Head of caudate nucleus (tissue), 42 donors: ENCODE measurements at regions not wholly inside any gene's neighbourhood (a gene's known extent, or its start where the extent isn't known, plus 50 kb on each side); places are given as distances from the start of the nearest gene placed in this dataset.

Experiments used
- DNase-seq, 42 donors: peaks; one replicate each; pipeline versions ENCODE4 v3.0.0 to v3.0.0-alpha.2; 2020 to 2021; ENCODE audit warnings: mixed read lengths in 7 of 42
- intact Hi-C: fragments of 100-400 bp; cut with DNase I; formaldehyde crosslinking; loops from one replicate; pipeline ENCODE4 v1.15.0; 2022

DNA sequence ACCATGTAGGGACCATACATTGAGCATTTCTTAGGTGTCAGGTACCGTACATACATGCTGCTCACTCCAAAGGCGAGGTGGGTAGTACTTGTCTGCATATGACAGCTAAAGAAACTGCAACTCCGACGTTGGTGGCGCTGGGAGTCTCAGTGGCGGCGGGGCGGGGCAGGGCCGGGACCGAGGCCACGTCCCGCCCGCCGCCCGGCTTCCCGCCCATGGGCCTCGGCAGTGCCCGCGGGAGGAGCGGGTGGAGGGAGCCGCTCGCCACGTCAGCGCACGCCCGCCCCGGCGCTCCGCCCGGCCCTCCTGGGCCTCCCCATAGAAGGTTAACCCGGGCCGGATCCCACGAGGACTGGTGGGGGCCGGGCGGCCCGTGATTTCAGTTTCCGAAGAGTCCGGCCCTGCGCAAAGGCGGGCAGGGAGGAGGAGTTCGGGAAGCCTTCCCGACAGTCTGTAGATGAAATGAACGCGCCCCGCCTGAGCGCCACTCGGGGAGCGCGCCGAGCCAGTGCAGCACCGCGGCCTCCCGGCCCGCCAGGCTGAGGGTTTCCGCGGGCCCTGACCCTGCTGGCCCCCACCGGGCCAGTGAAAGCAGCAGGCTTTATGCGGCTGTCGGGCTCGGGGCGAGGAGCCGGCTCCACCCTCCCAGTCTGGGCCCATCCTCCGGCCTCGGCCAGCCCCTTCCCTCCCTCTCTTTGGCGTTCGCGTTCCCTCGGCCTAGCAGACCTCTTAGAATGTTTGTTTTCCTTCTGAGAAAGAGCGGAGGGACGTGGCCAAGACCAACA lies 119.9 kb upstream of the JUN start:
- intact Hi-C loops = loop anchor here (2.0 kb wide), 1 partner anchor 119 kb away; the partner anchor contains the start of gene JUN
- DNase-seq = peak; percentile 71 to 94 (median 86)

DNA sequence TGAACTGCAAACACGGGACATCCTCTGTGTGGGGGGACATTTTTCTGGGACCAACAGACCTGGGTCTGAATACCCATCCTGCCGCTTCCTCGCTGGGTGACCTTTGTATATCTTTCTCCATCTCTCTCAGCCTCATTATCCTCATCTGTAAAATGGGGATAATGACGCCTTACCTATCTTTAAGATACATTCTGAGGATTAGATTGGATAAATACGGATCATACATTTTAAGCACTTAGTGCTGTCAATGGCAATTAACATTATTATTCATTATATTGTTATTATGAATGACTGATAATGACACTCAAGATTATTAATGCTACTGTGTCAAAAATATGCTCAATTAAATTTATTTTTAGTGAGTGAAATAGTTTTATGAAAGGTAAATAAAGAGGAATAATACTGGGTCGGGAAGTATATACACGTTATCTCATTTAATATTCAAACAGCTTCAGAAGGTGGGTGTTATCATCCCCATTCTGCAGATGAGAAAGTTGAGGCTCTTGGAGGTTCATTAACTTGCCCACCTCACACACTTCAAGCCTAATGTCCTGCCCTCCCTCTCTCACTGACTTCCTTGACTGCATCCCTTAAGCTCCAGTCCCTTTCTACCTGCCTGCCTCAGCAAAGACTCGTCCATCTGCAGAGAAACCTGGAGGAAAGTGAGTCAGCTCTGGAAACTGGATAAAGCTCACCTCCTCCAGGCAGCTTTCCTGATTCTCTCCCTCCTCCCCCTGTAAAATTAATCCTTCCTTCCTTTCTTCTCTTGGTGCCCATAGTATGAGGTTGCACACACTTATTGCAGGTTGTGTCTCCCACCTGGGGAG lies 120.7 kb upstream of the JUN start:
- DNase-seq = no peak
- intact Hi-C loops = no loop called here

DNA sequence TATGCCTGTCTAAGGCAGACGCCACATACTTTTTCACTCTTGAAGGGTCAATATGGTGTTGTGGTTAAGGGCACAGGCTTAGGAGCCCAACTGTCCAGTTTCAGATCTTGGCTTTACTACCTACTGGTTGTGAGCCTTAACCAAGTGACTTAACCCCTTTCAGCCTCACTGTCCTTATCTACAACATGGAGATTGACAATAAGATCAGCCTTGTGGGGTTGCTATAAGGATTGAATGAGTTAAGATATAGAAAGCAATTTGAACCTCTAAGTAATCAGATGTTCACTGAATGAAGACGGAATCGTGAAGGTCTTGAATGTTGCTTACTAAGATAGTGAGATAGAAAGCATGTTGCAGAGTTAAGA lies 121.3 kb upstream of the JUN start:
- DNase-seq = no peak
- intact Hi-C loops = no loop called here

DNA sequence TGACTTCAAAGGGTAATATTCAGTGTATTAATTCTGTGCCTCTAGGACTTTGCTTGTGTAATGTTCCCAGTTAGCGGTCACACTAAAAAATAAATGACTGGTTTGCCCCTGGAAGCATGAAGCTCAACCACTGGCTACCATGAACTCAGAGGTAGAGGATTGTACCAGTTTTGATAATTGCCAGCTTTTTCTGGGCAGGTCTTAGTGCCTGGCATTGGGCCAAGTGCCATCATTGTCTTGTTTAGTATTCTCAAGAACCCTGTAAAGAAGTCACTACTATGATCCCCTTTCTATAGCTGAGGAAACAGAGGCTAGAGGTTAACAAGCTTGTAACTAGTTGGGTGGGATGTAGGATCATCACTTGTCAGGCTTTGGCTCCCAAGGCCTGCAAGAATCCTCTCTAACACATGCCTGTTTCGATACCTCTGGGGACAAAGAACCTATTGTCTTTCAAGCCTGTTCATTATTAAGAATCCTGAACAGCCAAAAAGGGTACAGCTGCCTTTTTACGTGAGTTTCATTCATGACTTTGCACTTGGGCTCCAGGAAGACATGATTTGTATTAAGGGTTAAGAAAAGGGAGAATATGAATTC lies 121.9 kb upstream of the JUN start:
- intact Hi-C loops = no loop called here
- DNase-seq = peak in 1 of 42 donors; percentile 51

DNA sequence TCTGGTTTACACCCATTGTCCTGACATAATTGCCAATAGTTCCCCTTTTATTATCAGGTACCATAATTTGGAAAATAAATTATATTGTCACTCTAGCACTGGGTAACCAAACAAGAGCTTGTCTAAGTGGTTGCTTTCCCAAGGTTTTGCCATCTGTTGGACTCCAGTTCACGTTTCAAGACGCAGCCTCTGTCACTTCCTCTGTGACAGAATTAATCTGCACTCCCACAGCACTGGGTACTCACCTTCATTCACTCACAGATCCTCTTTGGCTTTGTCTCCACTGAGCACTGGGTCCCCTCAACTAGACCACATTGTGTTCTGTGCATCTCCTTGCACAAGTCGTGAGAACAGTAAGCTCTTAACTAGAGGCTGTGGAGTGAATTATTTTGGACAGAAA lies 123.6 kb upstream of the JUN start:
- DNase-seq = no peak
- intact Hi-C loops = no loop called here

DNA sequence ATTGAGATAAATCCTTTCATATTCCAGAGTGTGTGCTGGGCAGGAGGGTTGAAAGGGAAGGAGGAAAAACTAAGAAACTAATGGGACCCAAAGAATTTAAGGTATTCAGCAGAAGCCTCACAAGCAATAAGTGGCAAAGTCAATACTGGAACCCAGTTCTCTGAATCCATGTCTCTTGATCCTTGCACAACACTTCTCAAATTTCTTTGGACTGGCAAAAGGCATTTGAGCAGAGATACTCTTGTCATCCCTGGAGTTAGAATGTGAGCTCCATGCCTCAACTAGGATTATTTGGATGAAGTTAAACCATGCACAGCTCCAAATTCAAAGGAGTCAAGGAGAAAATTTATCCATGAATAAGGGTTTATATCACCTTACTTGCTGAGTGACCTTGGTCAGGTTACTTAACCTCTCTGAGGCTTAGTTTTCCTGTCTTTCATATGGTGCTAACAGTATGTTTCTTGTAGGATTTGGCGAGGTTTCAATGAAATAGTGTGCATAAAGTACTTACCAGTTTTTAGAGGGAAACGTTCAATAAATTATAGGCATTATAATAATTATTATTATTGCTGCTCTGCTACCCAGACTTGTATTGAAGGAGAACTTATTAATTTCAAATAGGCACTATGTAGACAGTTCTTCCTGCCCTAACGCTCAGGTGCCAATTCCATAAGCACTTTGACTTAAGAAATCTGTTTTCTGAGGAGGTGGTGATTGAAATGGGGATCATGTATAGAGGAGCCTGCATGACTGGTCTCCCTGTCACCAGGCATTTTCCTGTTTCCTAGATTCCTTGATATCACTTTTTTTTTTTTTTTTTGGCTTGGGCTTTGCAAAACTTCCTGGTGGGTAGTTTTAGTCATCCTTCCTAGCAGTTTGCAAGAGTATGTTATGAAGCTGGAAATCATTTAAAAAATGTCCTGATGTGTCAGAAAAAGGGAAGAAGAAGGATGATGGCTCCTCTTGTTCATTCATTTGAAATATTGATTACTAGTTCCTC lies 125.0 kb upstream of the JUN start:
- no peak for DNase-seq
- intact Hi-C loops = no loop called here

DNA sequence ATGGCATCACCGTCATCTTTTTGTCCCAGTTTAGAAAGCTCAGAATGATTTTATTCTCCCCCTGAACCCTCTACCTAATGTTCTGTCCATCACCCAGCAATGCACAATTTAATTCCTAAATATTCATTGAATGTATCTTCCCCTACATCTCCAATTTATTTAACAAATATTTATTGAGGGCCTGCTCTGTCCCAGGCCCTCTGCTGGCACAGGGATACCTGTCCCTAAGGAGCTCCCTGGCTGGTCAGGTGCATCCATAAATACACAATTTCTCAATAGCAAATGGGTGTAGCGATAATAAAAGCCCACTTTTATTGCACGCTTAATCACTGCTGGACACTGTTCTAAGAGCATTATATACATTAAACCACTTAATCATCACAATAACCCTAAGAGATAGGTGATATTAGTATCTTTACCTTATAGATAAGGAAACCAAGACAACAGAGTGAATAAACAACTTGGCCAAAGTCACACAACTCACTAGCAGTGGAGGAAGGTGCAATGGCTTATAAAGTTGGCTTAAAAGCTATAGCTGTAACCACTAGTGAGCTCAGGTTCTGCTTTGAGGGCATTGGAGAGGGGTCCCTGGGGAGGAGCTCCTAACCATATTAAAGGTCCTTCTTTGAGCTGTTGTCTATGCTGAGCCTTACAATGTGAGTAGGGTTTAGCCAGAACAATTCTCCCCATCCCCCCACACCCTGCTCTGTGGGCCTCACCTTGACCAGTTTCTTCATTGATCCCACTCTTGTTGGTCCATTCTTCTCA lies 126.3 kb upstream of the JUN start:
- no peak for DNase-seq
- intact Hi-C loops = no loop called here

DNA sequence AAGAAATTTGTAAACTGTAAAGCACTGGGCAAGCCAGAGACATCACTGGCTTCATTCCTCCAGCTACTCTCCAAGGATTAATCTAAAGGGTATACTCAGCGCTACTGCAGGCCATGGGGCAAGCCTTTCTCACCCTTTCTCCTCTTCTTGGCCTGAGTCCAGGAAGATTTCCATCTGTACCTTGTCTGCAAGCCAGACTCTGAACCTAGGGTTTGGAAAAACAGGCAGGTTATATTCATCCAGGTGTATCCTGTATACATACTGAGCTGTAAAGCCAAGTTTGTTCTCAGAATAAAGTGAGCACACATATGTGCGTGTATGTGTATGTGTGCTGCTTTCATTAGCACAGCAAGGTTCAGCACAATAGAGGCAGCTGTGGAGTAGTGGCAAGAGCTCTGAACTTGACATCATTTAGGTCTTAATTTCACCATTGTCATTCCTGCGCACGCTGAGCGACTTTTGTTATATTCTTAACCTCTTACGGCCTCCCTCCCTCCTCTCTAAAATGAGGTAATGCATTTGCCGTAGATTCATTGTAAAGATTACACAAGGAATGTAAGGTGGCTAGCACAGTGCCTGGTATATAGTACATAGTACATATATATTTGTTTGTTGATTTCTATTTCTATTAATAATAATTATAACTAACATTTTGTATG lies 128.1 kb upstream of the JUN start:
- DNase-seq = no peak
- intact Hi-C loops = no loop called here

DNA sequence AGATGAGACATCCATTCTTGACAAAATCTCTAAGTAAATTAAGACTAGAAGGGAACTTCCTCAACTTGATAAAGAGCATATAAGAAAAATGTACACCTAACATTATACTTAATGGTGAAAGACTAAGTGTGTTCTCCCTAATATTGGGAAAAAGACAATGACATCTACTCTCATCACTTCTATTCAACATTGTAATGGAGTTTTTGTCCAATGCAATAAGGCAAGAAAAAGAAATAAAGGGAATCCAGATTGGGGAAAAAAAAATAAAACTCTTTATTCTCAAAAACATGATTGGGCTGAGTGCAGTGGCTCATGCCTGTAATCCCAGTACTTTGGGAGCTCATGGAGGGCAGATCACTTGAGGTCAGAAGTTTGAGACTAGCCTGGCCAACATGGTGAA lies 131.1 kb upstream of the JUN start:
- no peak for DNase-seq
- intact Hi-C loops = no loop called here

DNA sequence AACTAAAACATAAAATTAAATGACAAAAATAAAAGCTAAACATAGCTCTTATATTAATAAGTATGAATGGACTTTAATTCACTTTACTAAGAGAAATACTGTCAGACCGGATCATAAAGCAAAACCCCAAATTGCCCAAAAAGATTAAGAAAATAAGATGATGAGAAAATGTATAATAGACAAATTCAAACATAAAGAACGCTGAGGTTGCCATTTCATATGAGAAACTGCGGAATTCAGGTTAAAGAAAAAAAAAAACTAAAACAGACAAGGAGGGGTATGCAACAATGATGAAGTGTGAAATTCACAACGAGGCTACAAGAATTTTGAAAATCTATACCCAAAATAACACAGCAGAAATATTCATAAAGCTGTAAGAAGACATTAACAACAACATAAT lies 133.6 kb upstream of the JUN start:
- intact Hi-C loops = no loop called here
- no peak for DNase-seq

DNA sequence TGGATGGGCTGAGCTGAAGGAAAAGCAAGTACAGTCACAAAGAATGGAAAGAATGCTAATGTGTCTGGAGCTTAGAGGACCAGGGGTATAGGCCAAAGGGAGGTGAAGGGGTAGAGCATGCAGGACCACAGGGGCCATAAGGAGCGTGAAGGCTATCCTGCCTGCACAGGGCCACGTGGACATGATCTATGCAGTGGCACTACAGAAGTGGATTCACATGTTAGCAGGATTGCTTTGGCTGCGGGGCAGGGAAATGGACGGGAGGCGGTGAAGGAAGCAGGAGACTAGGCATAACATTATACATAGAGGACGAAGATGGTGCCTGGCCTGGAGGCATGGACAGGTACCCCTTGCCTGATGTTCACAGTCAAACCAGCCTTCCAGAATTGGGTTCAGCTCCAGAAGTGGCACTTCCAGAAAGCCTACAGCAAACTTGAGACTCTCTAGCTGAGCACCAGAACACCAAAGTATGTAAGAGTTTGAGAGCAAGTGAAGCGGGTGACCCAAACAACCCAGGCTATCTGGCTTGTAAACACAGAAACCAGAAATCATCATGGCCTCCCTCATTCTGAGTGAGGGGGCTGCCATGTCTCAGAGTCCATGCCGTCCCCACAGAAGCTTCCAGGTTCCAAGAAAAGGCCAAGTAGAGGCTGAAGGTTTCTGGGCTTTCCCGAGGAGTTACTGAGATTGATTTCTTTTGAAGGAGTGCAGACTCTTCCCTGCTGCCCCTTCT lies 135.5 kb upstream of the JUN start:
- intact Hi-C loops = no loop called here

DNA sequence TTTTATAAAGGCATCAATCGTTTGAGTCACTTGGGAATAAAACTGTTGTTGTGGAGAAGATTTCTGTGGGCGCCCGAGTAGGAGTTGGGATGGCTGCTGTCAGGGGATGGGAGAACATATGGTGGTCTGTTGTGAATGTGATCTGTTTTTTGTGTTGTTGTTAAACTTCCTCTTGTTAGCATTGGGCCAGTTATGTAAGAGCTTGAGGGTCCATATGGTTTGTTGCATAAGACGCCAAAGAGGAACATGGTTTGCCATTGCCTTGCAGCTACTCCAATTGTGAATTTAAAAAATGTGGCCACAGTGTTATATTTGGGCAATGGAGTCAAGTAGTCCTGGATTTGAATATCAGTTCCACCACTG lies 136.1 kb upstream of the JUN start:
- intact Hi-C loops = no loop called here
- DNase-seq = no peak

More for the DNA sequence above, 135.5 kb upstream of the JUN start:
- no peak for DNase-seq

DNA sequence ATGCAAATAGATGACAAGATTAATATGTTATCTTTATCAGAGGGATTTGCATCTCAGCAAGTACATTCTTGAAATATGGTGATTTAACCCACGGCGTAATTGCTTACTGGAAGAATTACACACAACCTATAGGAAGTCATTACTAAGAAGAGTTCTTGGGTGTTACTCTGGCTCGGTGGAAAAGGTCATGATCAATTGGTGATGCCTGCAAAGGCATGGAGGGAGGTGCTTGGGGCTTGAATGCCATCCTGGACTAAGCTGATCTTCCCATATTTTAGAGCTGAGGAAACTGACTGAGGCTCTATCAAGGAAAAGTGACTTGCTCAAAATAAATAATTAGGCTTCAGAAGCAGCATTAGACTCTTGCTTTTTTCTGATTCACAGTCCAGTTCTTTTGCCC lies 137.5 kb upstream of the JUN start:
- no peak for DNase-seq
- intact Hi-C loops = no loop called here

DNA sequence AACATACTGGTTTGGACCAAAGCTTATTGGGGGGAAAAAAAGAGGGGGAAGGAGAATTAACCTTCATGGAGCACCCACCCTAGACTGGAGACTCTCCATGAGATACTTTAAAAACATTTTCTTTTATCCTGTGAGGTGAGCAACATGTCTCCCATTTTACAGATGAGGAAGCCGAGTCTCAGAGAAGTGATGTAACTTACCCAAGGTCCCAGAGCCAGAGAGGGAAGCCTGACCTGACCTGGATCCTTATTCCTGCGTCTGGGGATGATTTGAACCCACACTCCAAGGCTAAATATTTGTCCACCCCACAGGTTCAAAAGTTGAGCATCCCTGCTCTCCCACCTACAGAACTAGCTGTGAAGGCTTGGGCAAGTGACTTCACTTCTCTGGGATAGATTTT lies 137.9 kb upstream of the JUN start:
- intact Hi-C loops = no loop called here
- no peak for DNase-seq

DNA sequence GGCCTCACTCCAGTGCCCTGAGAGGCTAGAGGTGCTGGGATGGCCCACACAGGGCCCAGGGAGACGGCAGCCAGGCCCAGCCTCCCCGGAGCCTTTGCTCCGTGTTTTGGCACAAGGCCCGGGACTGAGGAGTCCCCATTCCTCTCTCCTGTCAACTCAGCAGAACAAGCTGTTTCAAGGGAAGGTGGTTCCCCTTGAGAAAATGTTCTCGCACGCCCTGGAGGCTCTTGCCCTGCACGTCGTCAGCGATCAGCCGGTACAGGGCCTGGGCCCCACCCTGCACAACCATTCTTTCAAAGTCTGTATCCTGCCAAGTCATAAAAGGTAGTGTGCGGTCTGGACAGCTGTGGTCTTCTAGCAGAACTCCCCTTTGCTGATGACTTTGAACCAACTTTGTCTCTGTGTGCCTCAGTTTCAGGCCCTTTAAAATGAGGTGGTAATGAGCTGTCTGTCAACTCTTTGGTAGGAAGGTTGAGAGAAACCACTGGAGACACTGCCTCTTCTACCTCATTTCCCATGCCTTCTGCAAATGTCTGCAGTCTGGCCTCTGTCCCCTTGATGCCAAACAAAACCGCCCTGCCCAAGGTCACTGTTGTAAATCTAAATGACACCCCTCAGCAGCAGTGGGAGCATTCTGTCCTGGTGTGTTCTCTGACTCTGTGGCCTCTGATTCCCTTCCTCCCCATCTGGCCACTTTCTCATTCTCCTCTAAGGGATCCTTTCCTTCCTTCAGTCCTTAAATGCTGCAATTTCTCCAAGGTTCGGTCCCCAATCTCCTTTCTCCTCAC lies 138.6 kb upstream of the JUN start:
- DNase-seq = peak in 30 of 42 donors; percentile 9 to 53 (median 27)
- intact Hi-C loops = no loop called here

DNA sequence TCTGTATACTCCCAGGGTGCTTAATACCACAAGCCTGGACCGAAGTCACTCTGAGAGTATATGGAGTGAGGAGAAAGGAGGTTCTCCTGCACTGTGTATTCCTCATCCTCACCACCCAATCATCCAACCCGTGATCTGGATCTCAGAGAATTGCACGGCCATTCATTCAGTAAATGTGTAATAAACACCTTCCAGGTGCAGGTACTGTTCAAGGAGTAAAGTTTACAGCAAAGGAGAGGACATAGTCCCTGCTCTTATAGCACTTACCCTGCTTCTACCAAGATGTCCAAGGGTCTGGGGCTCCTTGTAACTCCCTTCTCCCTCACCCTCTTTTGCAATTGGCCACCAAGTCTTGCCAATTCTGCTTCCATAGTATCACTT lies 139.2 kb upstream of the JUN start:
- intact Hi-C loops = no loop called here
- DNase-seq = no peak
